Neural crest cell (in vitro differentiated cells): ENCODE measurements at regions not wholly inside any gene's neighbourhood (a gene's known extent, or its start where the extent isn't known, plus 50 kb on each side); places are given as distances from the start of the nearest gene placed in this dataset.

Experiments used
- DNase-seq: peaks from one replicate; pipeline ENCODE4 v3.0.0; 2021; ENCODE audit warnings: low read depth, mixed read lengths, low spot score
- H3K27ac Mint-ChIP-seq: one replicate; pipeline ENCODE4 v1.8.0; 2021; ENCODE audit warnings: mild to moderate bottlenecking, mixed read lengths; ENCODE audit not compliant: unreplicated experiment
- H3K27me3 Mint-ChIP-seq: 2 replicates; pipeline ENCODE4 v1.8.0; 2021; ENCODE audit warnings: low read depth, mild to moderate bottlenecking, mixed read lengths
- H3K36me3 Mint-ChIP-seq: 2 replicates; pipeline ENCODE4 v1.8.0; 2021; ENCODE audit warnings: low read depth, mild to moderate bottlenecking, mixed read lengths
- H3K4me1 Mint-ChIP-seq: 2 replicates; pipeline ENCODE4 v1.8.0; 2021; ENCODE audit warnings: mixed read lengths
- H3K4me3 Mint-ChIP-seq: one replicate; pipeline ENCODE4 v1.8.0; 2021; ENCODE audit warnings: mild to moderate bottlenecking, mixed read lengths
- H3K9me3 Mint-ChIP-seq: 2 replicates; pipeline ENCODE4 v1.8.0; 2021; ENCODE audit warnings: mixed read lengths
- CTCF ChIP-seq: fragments of 200-600 bp; sonication (generic); conservative IDR thresholded peaks from 2 replicates; pipeline ENCODE4 v1.5.0; 2021; ENCODE audit warnings: antibody characterized with exemption, mild to moderate bottlenecking

- H3K27me3 Mint-ChIP-seq: no peaks in the 10 kb centered on the region
These were observed 222.6 kb upstream of the C1orf174 start for GRCh38 chr1:4122513-4123160.

GRCh38 chr1:4124631-4125145 lies 224.6 kb upstream of the C1orf174 start:
- Mint-ChIP-seq H3K36me3 (no peaks in the 10 kb centered on the region), H3K4me3 (no peak overlapping the region), H3K4me1 (no peaks in the 10 kb centered on the region), H3K27ac (no peak overlapping the region), H3K27me3 (no peaks in the 10 kb centered on the region), H3K9me3 (no peaks in the 10 kb centered on the region)
- no peak for TF ChIP-seq CTCF
- DNase-seq: no peak

More at GRCh38 chr1:4122513-4123160, 222.6 kb upstream of the C1orf174 start:
- H3K27ac Mint-ChIP-seq: no peak overlapping the region
- no peaks in the 10 kb centered on the region for H3K36me3 Mint-ChIP-seq
- DNase-seq: no peak
- H3K4me3 Mint-ChIP-seq: no peak overlapping the region
- no peak for TF ChIP-seq CTCF
- no peaks in the 10 kb centered on the region for H3K4me1 Mint-ChIP-seq
- H3K9me3 Mint-ChIP-seq: no peaks in the 10 kb centered on the region

GRCh38 chr1:4126251-4126650 lies 226.2 kb upstream of the C1orf174 start:
- Mint-ChIP-seq H3K4me1 (no peaks in the 10 kb centered on the region), H3K27me3 (no peaks in the 10 kb centered on the region), H3K36me3 (no peaks in the 10 kb centered on the region), H3K9me3 (no peaks in the 10 kb centered on the region), H3K27ac (no peak overlapping the region), H3K4me3 (no peak overlapping the region)
- no peak for DNase-seq
- TF ChIP-seq CTCF: no peak

- DNase-seq: no peak
- Mint-ChIP-seq H3K9me3 (no peaks in the 10 kb centered on the region), H3K4me3 (no peak overlapping the region), H3K27ac (peak overlapping the region; percentile 95), H3K36me3 (no peaks in the 10 kb centered on the region), H3K4me1 (peaks cover 6% of the 10 kb centered on the region), H3K27me3 (peaks cover 5% of the 10 kb centered on the region)
- TF ChIP-seq CTCF: no peak
These were observed 226.9 kb upstream of the C1orf174 start for GRCh38 chr1:4126731-4127591.

GRCh38 chr1:4127592-4128140 lies 227.6 kb upstream of the C1orf174 start:
- peaks cover 13% of the 10 kb centered on the region for H3K4me1 Mint-ChIP-seq
- TF ChIP-seq CTCF: no peak
- peaks cover 9% of the 10 kb centered on the region for H3K27me3 Mint-ChIP-seq
- DNase-seq: no peak
- H3K36me3 Mint-ChIP-seq: no peaks in the 10 kb centered on the region
- H3K9me3 Mint-ChIP-seq: no peaks in the 10 kb centered on the region
- no peak overlapping the region for H3K4me3 Mint-ChIP-seq
- peak overlapping the region; percentile 45 for H3K27ac Mint-ChIP-seq
